Esophagus muscularis mucosa (tissue), 4 donors: ENCODE measurements at regions not wholly inside any gene's neighbourhood (a gene's known extent, or its start where the extent isn't known, plus 50 kb on each side); places are given as distances from the start of the nearest gene placed in this dataset.

Source experiments
- DNase-seq: peaks from one replicate; pipeline ENCODE4 v3.0.0-alpha.2; 2017; ENCODE audit errors: extremely low spot score
- H3K27ac ChIP-seq, 4 donors: fragments of 200-600 bp; sonication (generic); replicated peaks in 1 of 4; 1 replicate in 3 of 4; 2 replicates in 1 of 4; pipeline ENCODE4 v1.5.1; 2016 to 2019; ENCODE audit warnings: mild to moderate bottlenecking in 1 of 4
- H3K27me3 ChIP-seq, 4 donors: fragments of 200-600 bp; sonication (generic); one replicate each; pipeline versions ENCODE4 v1.5.1 to v1.6.0; 2016 to 2019
- H3K36me3 ChIP-seq, 4 donors: fragments of 200-600 bp; sonication (generic); one replicate each; pipeline ENCODE4 v1.5.1; 2016 to 2019
- H3K4me1 ChIP-seq, 4 donors: fragments of 200-600 bp; sonication (generic); one replicate each; pipeline ENCODE4 v1.5.1; 2016 to 2019
- H3K4me3 ChIP-seq, 4 donors: fragments of 200-600 bp; sonication (generic); 1 replicate in 2 of 4; 2 replicates in 2 of 4; pipeline ENCODE4 v1.5.1; 2016 to 2019; ENCODE audit warnings: mild to moderate bottlenecking in 4 of 4, moderate library complexity in 1 of 4
- H3K9me3 ChIP-seq, 4 donors: fragments of 200-600 bp; sonication (generic); 1 replicate in 3 of 4; 2 replicates in 1 of 4; pipeline ENCODE4 v1.5.1; 2016 to 2019
- EP300 ChIP-seq: sonication (generic); formaldehyde crosslinking; IDR thresholded peaks from one replicate; pipeline ENCODE4 v1.6.1; 2017; ENCODE audit warnings: antibody characterized with exemption
- POLR2A ChIP-seq: fragments of 450-650 bp; IDR thresholded peaks from one replicate; pipeline ENCODE4 v1.6.1; 2017; ENCODE audit warnings: antibody characterized with exemption, moderate library complexity, mild to moderate bottlenecking, low read depth
- POLR2AphosphoS5 ChIP-seq, 2 donors: sonication (generic); formaldehyde crosslinking; IDR thresholded peaks; one replicate each; pipeline ENCODE4 v1.6.1; 2017; ENCODE audit warnings: antibody characterized with exemption in 2 of 2
- WGBS: methylation state at CpG from one replicate; pipeline ENCODE4 v1.1.5; 2018; 5-methylcytosine and 5-hydroxymethylcytosine counted together
- intact Hi-C: fragments of 100-400 bp; cut with DNase I; formaldehyde crosslinking; loops from one replicate; pipeline ENCODE4 v1.15.1; 2023
- TF ChIP-seq, protein P1 (sequence below), 3 experiments: fragments of 200-600 bp in 2 of 3; fragments of 450-650 bp in 1 of 3; sonication (generic) in 2 of 3; IDR thresholded peaks; one replicate each; pipeline ENCODE4 v1.5.1; 2017 to 2019; ENCODE audit warnings: antibody characterized with exemption in 3 of 3, mild to moderate bottlenecking in 2 of 3, moderate library complexity in 1 of 3

DNA sequence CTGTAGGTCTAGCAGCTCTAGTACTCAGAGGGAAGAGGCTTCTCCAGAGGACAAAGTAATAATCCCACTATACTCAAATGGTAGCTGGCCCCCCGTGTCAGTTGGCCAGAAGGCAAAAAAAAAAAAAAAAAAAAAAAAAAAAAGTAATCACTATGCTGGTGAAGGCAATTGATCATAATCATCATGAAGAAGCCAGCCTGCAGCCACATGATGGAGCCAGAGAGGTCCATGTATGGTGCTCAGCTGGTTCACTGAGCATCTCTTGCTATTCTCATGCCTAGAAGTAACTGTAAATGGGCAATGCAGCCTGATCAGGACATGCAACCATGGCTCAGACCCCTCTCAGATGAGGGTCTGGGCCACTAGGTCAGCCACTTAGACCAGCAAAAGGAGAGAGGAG is 378.8 kb downstream of the MED13L start:
- no peak for DNase-seq
- 75% methylated on average over 1 of the region's 1 CpG for WGBS
- Histone ChIP-seq H3K27me3 (peaks cover 0 to 45% (median 0%) of the 10 kb centered on the region in 4 donors), H3K4me3 (no peak overlapping the region), H3K36me3 (no peaks in the 10 kb centered on the region), H3K9me3 (peaks cover 0 to 4% (median 0%) of the 10 kb centered on the region in 4 donors), H3K27ac (no peak overlapping the region), H3K4me1 (no peaks in the 10 kb centered on the region)
- TF ChIP-seq POLR2AphosphoS5 (IDR thresholded peaks at IDR 0.05) (no peak), EP300 (no peak), POLR2A (no peak)
- TF ChIP-seq, protein P1, sequence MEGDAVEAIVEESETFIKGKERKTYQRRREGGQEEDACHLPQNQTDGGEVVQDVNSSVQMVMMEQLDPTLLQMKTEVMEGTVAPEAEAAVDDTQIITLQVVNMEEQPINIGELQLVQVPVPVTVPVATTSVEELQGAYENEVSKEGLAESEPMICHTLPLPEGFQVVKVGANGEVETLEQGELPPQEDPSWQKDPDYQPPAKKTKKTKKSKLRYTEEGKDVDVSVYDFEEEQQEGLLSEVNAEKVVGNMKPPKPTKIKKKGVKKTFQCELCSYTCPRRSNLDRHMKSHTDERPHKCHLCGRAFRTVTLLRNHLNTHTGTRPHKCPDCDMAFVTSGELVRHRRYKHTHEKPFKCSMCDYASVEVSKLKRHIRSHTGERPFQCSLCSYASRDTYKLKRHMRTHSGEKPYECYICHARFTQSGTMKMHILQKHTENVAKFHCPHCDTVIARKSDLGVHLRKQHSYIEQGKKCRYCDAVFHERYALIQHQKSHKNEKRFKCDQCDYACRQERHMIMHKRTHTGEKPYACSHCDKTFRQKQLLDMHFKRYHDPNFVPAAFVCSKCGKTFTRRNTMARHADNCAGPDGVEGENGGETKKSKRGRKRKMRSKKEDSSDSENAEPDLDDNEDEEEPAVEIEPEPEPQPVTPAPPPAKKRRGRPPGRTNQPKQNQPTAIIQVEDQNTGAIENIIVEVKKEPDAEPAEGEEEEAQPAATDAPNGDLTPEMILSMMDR (IDR thresholded peaks at IDR 0.05): no peak
- intact Hi-C loops: no loop called here

- Histone ChIP-seq H3K4me1 (no peaks in the 10 kb centered on the region), H3K4me3 (no peak overlapping the region), H3K9me3 (peaks cover 0 to 2% (median 0%) of the 10 kb centered on the region in 4 donors), H3K27ac (no peak overlapping the region), H3K36me3 (no peaks in the 10 kb centered on the region), H3K27me3 (peaks cover 0 to 52% (median 0%) of the 10 kb centered on the region in 4 donors)
- no peak for DNase-seq
- 34% methylated on average over 3 of the region's 3 CpGs for WGBS
- intact Hi-C loops: no loop called here
- no peak for TF ChIP-seq EP300
- no peak for TF ChIP-seq POLR2AphosphoS5 (IDR thresholded peaks at IDR 0.05)
- TF ChIP-seq, protein P1 (IDR thresholded peaks at IDR 0.05): no peak
- TF ChIP-seq POLR2A: no peak
These were observed 379.8 kb downstream of the MED13L start for GRCh38 chr12:115897729-115898128.

- intact Hi-C loops: no loop called here
- Histone ChIP-seq H3K9me3 (no peaks in the 10 kb centered on the region), H3K4me3 (no peak overlapping the region), H3K27me3 (peaks cover 0 to 53% (median 0%) of the 10 kb centered on the region in 4 donors), H3K4me1 (no peaks in the 10 kb centered on the region), H3K27ac (no peak overlapping the region), H3K36me3 (no peaks in the 10 kb centered on the region)
- 100% methylated on average over 1 of the region's 1 CpG for WGBS
- no peak for DNase-seq
- TF ChIP-seq POLR2A (no peak), EP300 (no peak), POLR2AphosphoS5 (IDR thresholded peaks at IDR 0.05) (no peak)
- TF ChIP-seq, protein P1 (IDR thresholded peaks at IDR 0.05): no peak
These were observed 382.2 kb downstream of the MED13L start for GRCh38 chr12:115895247-115895646.

GRCh38 chr12:115891556-115892164 is 385.8 kb downstream of the MED13L start:
- 41% methylated on average over 6 of the region's 6 CpGs for WGBS

More at GRCh38 chr12:115891556-115892164, 385.8 kb downstream of the MED13L start:
- Histone ChIP-seq H3K27ac (no peak overlapping the region), H3K27me3 (peaks cover 0 to 46% (median 0%) of the 10 kb centered on the region in 4 donors), H3K9me3 (no peaks in the 10 kb centered on the region), H3K4me3 (no peak overlapping the region), H3K4me1 (no peaks in the 10 kb centered on the region), H3K36me3 (no peaks in the 10 kb centered on the region)
- no peak for DNase-seq
- TF ChIP-seq, protein P1 (IDR thresholded peaks at IDR 0.05): no peak
- TF ChIP-seq EP300 (no peak), POLR2A (no peak), POLR2AphosphoS5 (IDR thresholded peaks at IDR 0.05) (no peak)
- intact Hi-C loops: no loop called here
